ENCODE measurements at regions not wholly inside any gene's neighbourhood (a gene's known extent, or its start where the extent isn't known, plus 50 kb on each side); places are given as distances from the start of the nearest gene placed in this dataset.
"Not testable (repeated sequence)": the region's sequence is repeated elsewhere in the genome, so short reads cannot be mapped to it uniquely, and the experiment has no call there.

- H3K27ac Mint-ChIP-seq: no peak overlapping the region
Observed at GRCh38 chr5:28708472-28708871, 1670.1 kb upstream of the CDH9 start.

GRCh38 chr5:28707706-28708105 is 1669.3 kb upstream of the CDH9 start:
- no peaks in the 10 kb centered on the region for H3K4me1 Mint-ChIP-seq
- DNase-seq (no peak), ATAC-seq (no peak)
- no peak overlapping the region for H3K27ac Mint-ChIP-seq
- no peak overlapping the region for H3K4me3 Mint-ChIP-seq
- H3K27me3 Mint-ChIP-seq: no peaks in the 10 kb centered on the region
- peaks cover 8 to 10% of the 10 kb centered on the region in 2 donors for H3K9me3 Mint-ChIP-seq

More at GRCh38 chr5:28708472-28708871, 1670.1 kb upstream of the CDH9 start:
- ATAC-seq (no peak), DNase-seq (no peak)
- Mint-ChIP-seq H3K4me3 (no peak overlapping the region), H3K27me3 (no peaks in the 10 kb centered on the region), H3K9me3 (peaks cover 8 to 15% of the 10 kb centered on the region in 2 donors), H3K4me1 (no peaks in the 10 kb centered on the region)

- Mint-ChIP-seq H3K27ac (no peak overlapping the region), H3K27me3 (no peaks in the 10 kb centered on the region), H3K4me3 (no peak overlapping the region), H3K9me3 (peaks cover 8 to 22% of the 10 kb centered on the region in 2 donors), H3K4me1 (no peaks in the 10 kb centered on the region)
- DNase-seq: no peak
- no peak for ATAC-seq
Observed at GRCh38 chr5:28703651-28704260, 1665.4 kb upstream of the CDH9 start.

- no peak overlapping the region for H3K4me3 Mint-ChIP-seq
- peaks cover 0 to 6% of the 10 kb centered on the region in 2 donors for H3K9me3 Mint-ChIP-seq
- H3K4me1 Mint-ChIP-seq: no peaks in the 10 kb centered on the region
- DNase-seq: no peak
- H3K27me3 Mint-ChIP-seq: no peaks in the 10 kb centered on the region
- ATAC-seq: no peak
- no peak overlapping the region for H3K27ac Mint-ChIP-seq
Observed at GRCh38 chr5:28691526-28691925, 1653.1 kb upstream of the CDH9 start.

- Mint-ChIP-seq H3K4me1 (no peaks in the 10 kb centered on the region), H3K27ac (no peak overlapping the region), H3K27me3 (no peaks in the 10 kb centered on the region), H3K9me3 (no peaks in the 10 kb centered on the region), H3K4me3 (no peak overlapping the region)
- DNase-seq (no peak), ATAC-seq (no peak)
Observed at GRCh38 chr5:28685794-28686193, 1647.4 kb upstream of the CDH9 start.

GRCh38 chr5:28678899-28679298 is 1640.5 kb upstream of the CDH9 start:
- Mint-ChIP-seq H3K27ac (no peak overlapping the region), H3K4me3 (no peak overlapping the region), H3K4me1 (no peaks in the 10 kb centered on the region), H3K9me3 (no peaks in the 10 kb centered on the region), H3K27me3 (no peaks in the 10 kb centered on the region)
- DNase-seq: no peak
- no peak for ATAC-seq

- H3K4me3 Mint-ChIP-seq: no peak overlapping the region
Observed at GRCh38 chr5:28666110-28666509, 1627.7 kb upstream of the CDH9 start.

GRCh38 chr5:28648108-28648507 is 1609.7 kb upstream of the CDH9 start:
- no peak for ATAC-seq
- H3K27me3 Mint-ChIP-seq: no peaks in the 10 kb centered on the region
- H3K9me3 Mint-ChIP-seq: peaks cover 2 to 5% of the 10 kb centered on the region in 2 donors
- H3K4me1 Mint-ChIP-seq: no peaks in the 10 kb centered on the region
- no peak overlapping the region for H3K4me3 Mint-ChIP-seq
- no peak for DNase-seq
- no peak overlapping the region for H3K27ac Mint-ChIP-seq

More at GRCh38 chr5:28666110-28666509, 1627.7 kb upstream of the CDH9 start:
- H3K9me3 Mint-ChIP-seq: peaks cover 15 to 34% of the 10 kb centered on the region in 2 donors
- ATAC-seq (no peak), DNase-seq (no peak)
- no peaks in the 10 kb centered on the region for H3K4me1 Mint-ChIP-seq
- H3K27ac Mint-ChIP-seq: no peak overlapping the region
- no peaks in the 10 kb centered on the region for H3K27me3 Mint-ChIP-seq

- DNase-seq: no peak
- no peak for ATAC-seq
- Mint-ChIP-seq H3K9me3 (peaks cover 0 to 10% of the 10 kb centered on the region in 2 donors), H3K4me1 (no peaks in the 10 kb centered on the region), H3K27ac (no peak overlapping the region), H3K4me3 (no peak overlapping the region), H3K27me3 (no peaks in the 10 kb centered on the region)
Observed at GRCh38 chr5:28632607-28633006, 1594.2 kb upstream of the CDH9 start.

- no peak for ATAC-seq
- no peaks in the 10 kb centered on the region for H3K4me1 Mint-ChIP-seq
- no peaks in the 10 kb centered on the region for H3K27me3 Mint-ChIP-seq
- no peak for DNase-seq
- no peak overlapping the region for H3K4me3 Mint-ChIP-seq
- H3K9me3 Mint-ChIP-seq: peaks cover 10% of the 10 kb centered on the region in 2 donors
- H3K27ac Mint-ChIP-seq: no peak overlapping the region
Observed at GRCh38 chr5:28603869-28604268, 1565.5 kb upstream of the CDH9 start.

- Mint-ChIP-seq H3K9me3 (peaks cover 0 to 5% of the 10 kb centered on the region in 2 donors), H3K27ac (no peak overlapping the region), H3K4me3 (no peak overlapping the region), H3K4me1 (no peaks in the 10 kb centered on the region), H3K27me3 (no peaks in the 10 kb centered on the region)
- no peak for DNase-seq
- ATAC-seq: no peak
Observed at GRCh38 chr5:28602429-28602828, 1564.0 kb upstream of the CDH9 start.

- not testable (repeated sequence) for H3K27me3 Mint-ChIP-seq, H3K9me3 Mint-ChIP-seq, ATAC-seq, H3K4me3 Mint-ChIP-seq, H3K4me1 Mint-ChIP-seq, H3K27ac Mint-ChIP-seq, DNase-seq
Observed at GRCh38 chr5:28596707-28597106, 1558.3 kb upstream of the CDH9 start.

GRCh38 chr5:28580616-28581015 is 1542.2 kb upstream of the CDH9 start:
- no peak overlapping the region for H3K27ac Mint-ChIP-seq
- no peak overlapping the region for H3K4me3 Mint-ChIP-seq
- ATAC-seq (no peak), DNase-seq (no peak)
- peaks cover 12 to 50% of the 10 kb centered on the region in 2 donors for H3K9me3 Mint-ChIP-seq
- H3K27me3 Mint-ChIP-seq: no peaks in the 10 kb centered on the region
- H3K4me1 Mint-ChIP-seq: no peaks in the 10 kb centered on the region

GRCh38 chr5:28576022-28576421 is 1537.6 kb upstream of the CDH9 start:
- Mint-ChIP-seq H3K4me1 (no peaks in the 10 kb centered on the region), H3K27me3 (no peaks in the 10 kb centered on the region), H3K9me3 (peaks cover 12 to 51% of the 10 kb centered on the region in 2 donors), H3K27ac (no peak overlapping the region), H3K4me3 (no peak overlapping the region)
- ATAC-seq: no peak
- no peak for DNase-seq

- ATAC-seq (no peak), DNase-seq (no peak)
- H3K4me1 Mint-ChIP-seq: no peaks in the 10 kb centered on the region
- H3K9me3 Mint-ChIP-seq: peaks cover 12 to 51% of the 10 kb centered on the region in 2 donors
- no peak overlapping the region for H3K4me3 Mint-ChIP-seq
- H3K27ac Mint-ChIP-seq: no peak overlapping the region
- H3K27me3 Mint-ChIP-seq: no peaks in the 10 kb centered on the region
Observed at GRCh38 chr5:28575368-28575767, 1537.0 kb upstream of the CDH9 start.

GRCh38 chr5:28574606-28575005 is 1536.2 kb upstream of the CDH9 start:
- H3K27me3 Mint-ChIP-seq: no peaks in the 10 kb centered on the region
- DNase-seq (no peak), ATAC-seq (no peak)
- H3K4me1 Mint-ChIP-seq: no peaks in the 10 kb centered on the region
- no peak overlapping the region for H3K27ac Mint-ChIP-seq
- peaks cover 11 to 48% of the 10 kb centered on the region in 2 donors for H3K9me3 Mint-ChIP-seq
- H3K4me3 Mint-ChIP-seq: no peak overlapping the region

GRCh38 chr5:28567048-28567447 is 1528.7 kb upstream of the CDH9 start:
- H3K9me3 Mint-ChIP-seq: peaks cover 12 to 22% of the 10 kb centered on the region in 2 donors
- ATAC-seq (no peak), DNase-seq (no peak)
- H3K4me3 Mint-ChIP-seq: no peak overlapping the region
- H3K27me3 Mint-ChIP-seq: no peaks in the 10 kb centered on the region
- no peaks in the 10 kb centered on the region for H3K4me1 Mint-ChIP-seq
- H3K27ac Mint-ChIP-seq: no peak overlapping the region
